GM23338 (cell line): ENCODE measurements at regions not wholly inside any gene's neighbourhood (a gene's known extent, or its start where the extent isn't known, plus 50 kb on each side); places are given as distances from the start of the nearest gene placed in this dataset.

ENCODE experiments used
- ATAC-seq: fragments of 200-7000 bp; cut with Tn5 transposase; 3 replicates; pipeline ENCODE4 v1.9.1; 2020
- DNase-seq: peaks from one replicate; pipeline ENCODE4 v3.0.0-alpha.2; 2015; ENCODE audit warnings: low spot score
- H2AFZ ChIP-seq: fragments of 200-600 bp; sonication (generic); 2 replicates; pipeline ENCODE4 v1.8.0; 2016; ENCODE audit warnings: antibody characterized with exemption, mild to moderate bottlenecking, moderate library complexity
- H3F3A ChIP-seq: fragments of 200-600 bp; sonication (generic); replicated peaks from 2 replicates; pipeline ENCODE4 v1.8.0; 2017; ENCODE audit warnings: antibody characterized with exemption, mixed run types, low read depth
- H3K27ac ChIP-seq: fragments of 200-600 bp; sonication (generic); 2 replicates; pipeline ENCODE4 v1.6.1; 2016; ENCODE audit warnings: low read depth
- H3K27me3 ChIP-seq: fragments of 200-600 bp; sonication (generic); 2 replicates; pipeline ENCODE4 v1.8.0; 2016; ENCODE audit warnings: mild to moderate bottlenecking, mixed run types, moderate library complexity; ENCODE audit not compliant: insufficient read depth
- H3K36me3 ChIP-seq: fragments of 200-600 bp; sonication (generic); 2 replicates; pipeline ENCODE4 v1.8.0; 2016; ENCODE audit warnings: mild to moderate bottlenecking; ENCODE audit not compliant: insufficient read depth
- H3K4me1 ChIP-seq: fragments of 200-600 bp; sonication (generic); 2 replicates; pipeline ENCODE4 v1.8.0; 2016; ENCODE audit warnings: mild to moderate bottlenecking, moderate library complexity; ENCODE audit not compliant: insufficient read depth
- H3K4me2 ChIP-seq: fragments of 200-600 bp; sonication (generic); 2 replicates; pipeline ENCODE4 v1.7.1; 2017; ENCODE audit warnings: mixed run types
- H3K4me3 ChIP-seq: fragments of 200-600 bp; sonication (generic); 2 replicates; pipeline ENCODE4 v1.6.1; 2016; ENCODE audit warnings: mixed run types
- H3K79me2 ChIP-seq: fragments of 200-600 bp; sonication (generic); replicated peaks from 2 replicates; pipeline ENCODE4 v1.8.0; 2017; ENCODE audit warnings: mild to moderate bottlenecking; ENCODE audit not compliant: insufficient read depth
- H3K9me2 ChIP-seq: fragments of 200-600 bp; sonication (generic); 2 replicates; pipeline ENCODE4 v1.8.0; 2017; ENCODE audit not compliant: insufficient read depth
- H4K20me1 ChIP-seq: fragments of 200-600 bp; sonication (generic); replicated peaks from 2 replicates; pipeline ENCODE4 v1.8.0; 2017; ENCODE audit warnings: mild to moderate bottlenecking; ENCODE audit not compliant: insufficient read depth
- H3K27ac Mint-ChIP-seq: 2 replicates; pipeline ENCODE4 v1.8.0; 2020; ENCODE audit warnings: inconsistent platforms, mild to moderate bottlenecking, moderate library complexity, mixed read lengths
- H3K27me3 Mint-ChIP-seq: 3 replicates; pipeline ENCODE4 v1.8.0; 2022; ENCODE audit warnings: low read depth, mild to moderate bottlenecking, moderate library complexity, mixed read lengths, inconsistent platforms; ENCODE audit not compliant: insufficient read depth, poor library complexity
- H3K36me3 Mint-ChIP-seq: 3 replicates; pipeline ENCODE4 v1.8.0; 2021; ENCODE audit warnings: low read depth, mild to moderate bottlenecking, inconsistent platforms, moderate library complexity, mixed read lengths
- H3K4me1 Mint-ChIP-seq: 3 replicates; pipeline ENCODE4 v1.8.0; 2020; ENCODE audit warnings: mild to moderate bottlenecking, inconsistent platforms, mixed read lengths
- H3K4me3 Mint-ChIP-seq: 3 replicates; pipeline ENCODE4 v1.8.0; 2021; ENCODE audit warnings: moderate library complexity, mild to moderate bottlenecking, inconsistent platforms, mixed read lengths
- H3K9me3 Mint-ChIP-seq: 3 replicates; pipeline ENCODE4 v1.8.0; 2020; ENCODE audit warnings: moderate library complexity, mild to moderate bottlenecking, inconsistent platforms, mixed read lengths
- CREB1 ChIP-seq: fragments of 250-450 bp; sonication (Bioruptor Pico); IDR thresholded peaks from 2 replicates; pipeline ENCODE4 v1.5.0; 2020; ENCODE audit warnings: low read depth, mild to moderate bottlenecking, moderate library complexity
- EZH2 ChIP-seq: fragments of 200-600 bp; sonication (generic); IDR thresholded peaks from one replicate; pipeline ENCODE4 v1.8.0; 2017; ENCODE audit warnings: antibody characterized with exemption, mild to moderate bottlenecking, low read depth; ENCODE audit not compliant: unreplicated experiment
- EZH2phosphoT487 ChIP-seq: fragments of 200-600 bp; sonication (generic); IDR thresholded peaks from one replicate; pipeline ENCODE4 v1.8.1; 2018; ENCODE audit warnings: antibody characterized with exemption; ENCODE audit not compliant: unreplicated experiment
- JUNB ChIP-seq: IDR thresholded peaks from one replicate; pipeline ENCODE4 v1.6.1; 2016; ENCODE audit warnings: antibody characterized with exemption; ENCODE audit not compliant: unreplicated experiment
- NANOG ChIP-seq: IDR thresholded peaks from 2 replicates; pipeline ENCODE4 v1.6.1; 2016; ENCODE audit warnings: antibody characterized with exemption, borderline replicate concordance
- STAT1 ChIP-seq: IDR thresholded peaks from one replicate; pipeline ENCODE4 v1.6.1; 2016; ENCODE audit warnings: antibody characterized with exemption; ENCODE audit not compliant: unreplicated experiment
- ZNF114 ChIP-seq: fragments of 250-450 bp; sonication (Bioruptor Pico); IDR thresholded peaks from 2 replicates; pipeline ENCODE4 v1.5.0; 2020; ENCODE audit warnings: mild to moderate bottlenecking, moderate library complexity
- ZNF331 ChIP-seq: fragments of 250-450 bp; sonication (Bioruptor Pico); IDR thresholded peaks from 2 replicates; pipeline ENCODE4 v1.5.0; 2020; ENCODE audit warnings: low read depth, mild to moderate bottlenecking, moderate library complexity
- TF ChIP-seq, protein P1 (sequence below): fragments of 250-450 bp; sonication (Bioruptor Pico); IDR thresholded peaks from 2 replicates; pipeline ENCODE4 v1.5.0; 2020; ENCODE audit warnings: mild to moderate bottlenecking, moderate library complexity
- TF ChIP-seq, protein P2 (sequence below): IDR thresholded peaks from one replicate; pipeline ENCODE4 v1.6.1; 2018; ENCODE audit warnings: antibody characterized with exemption; ENCODE audit not compliant: unreplicated experiment
- TF ChIP-seq, protein P3 (sequence below), 2 experiments: fragments of 200-600 bp in 1 of 2; sonication (generic) in 1 of 2; conservative IDR thresholded peaks; 2 replicates each; pipeline versions ENCODE4 v1.5.1 to v1.6.1; 2016 to 2017; ENCODE audit warnings: antibody characterized with exemption in 2 of 2, low read depth in 2 of 2, mild to moderate bottlenecking in 2 of 2, moderate library complexity in 1 of 2

DNA sequence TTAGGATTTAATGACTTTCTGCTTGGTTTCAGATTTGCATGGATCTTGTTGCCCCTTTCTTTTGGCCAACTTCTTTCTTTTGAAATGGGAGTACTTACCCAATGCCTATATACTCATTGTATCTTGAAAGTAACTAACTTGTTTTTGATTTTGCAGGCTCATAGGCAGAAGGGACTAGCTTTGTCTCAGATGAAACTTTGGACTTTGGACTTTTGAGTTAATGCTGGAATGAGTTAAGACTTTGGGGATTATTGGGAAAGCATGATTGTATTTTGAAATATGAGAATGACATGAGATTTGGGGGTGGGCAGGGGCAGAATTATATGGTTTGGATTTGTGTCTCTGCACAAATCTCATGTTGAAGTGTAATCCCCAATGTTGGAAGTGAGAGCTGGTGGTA, 657.1 kb downstream of the TMTC2 start (continued):
- TF ChIP-seq, protein P1, sequence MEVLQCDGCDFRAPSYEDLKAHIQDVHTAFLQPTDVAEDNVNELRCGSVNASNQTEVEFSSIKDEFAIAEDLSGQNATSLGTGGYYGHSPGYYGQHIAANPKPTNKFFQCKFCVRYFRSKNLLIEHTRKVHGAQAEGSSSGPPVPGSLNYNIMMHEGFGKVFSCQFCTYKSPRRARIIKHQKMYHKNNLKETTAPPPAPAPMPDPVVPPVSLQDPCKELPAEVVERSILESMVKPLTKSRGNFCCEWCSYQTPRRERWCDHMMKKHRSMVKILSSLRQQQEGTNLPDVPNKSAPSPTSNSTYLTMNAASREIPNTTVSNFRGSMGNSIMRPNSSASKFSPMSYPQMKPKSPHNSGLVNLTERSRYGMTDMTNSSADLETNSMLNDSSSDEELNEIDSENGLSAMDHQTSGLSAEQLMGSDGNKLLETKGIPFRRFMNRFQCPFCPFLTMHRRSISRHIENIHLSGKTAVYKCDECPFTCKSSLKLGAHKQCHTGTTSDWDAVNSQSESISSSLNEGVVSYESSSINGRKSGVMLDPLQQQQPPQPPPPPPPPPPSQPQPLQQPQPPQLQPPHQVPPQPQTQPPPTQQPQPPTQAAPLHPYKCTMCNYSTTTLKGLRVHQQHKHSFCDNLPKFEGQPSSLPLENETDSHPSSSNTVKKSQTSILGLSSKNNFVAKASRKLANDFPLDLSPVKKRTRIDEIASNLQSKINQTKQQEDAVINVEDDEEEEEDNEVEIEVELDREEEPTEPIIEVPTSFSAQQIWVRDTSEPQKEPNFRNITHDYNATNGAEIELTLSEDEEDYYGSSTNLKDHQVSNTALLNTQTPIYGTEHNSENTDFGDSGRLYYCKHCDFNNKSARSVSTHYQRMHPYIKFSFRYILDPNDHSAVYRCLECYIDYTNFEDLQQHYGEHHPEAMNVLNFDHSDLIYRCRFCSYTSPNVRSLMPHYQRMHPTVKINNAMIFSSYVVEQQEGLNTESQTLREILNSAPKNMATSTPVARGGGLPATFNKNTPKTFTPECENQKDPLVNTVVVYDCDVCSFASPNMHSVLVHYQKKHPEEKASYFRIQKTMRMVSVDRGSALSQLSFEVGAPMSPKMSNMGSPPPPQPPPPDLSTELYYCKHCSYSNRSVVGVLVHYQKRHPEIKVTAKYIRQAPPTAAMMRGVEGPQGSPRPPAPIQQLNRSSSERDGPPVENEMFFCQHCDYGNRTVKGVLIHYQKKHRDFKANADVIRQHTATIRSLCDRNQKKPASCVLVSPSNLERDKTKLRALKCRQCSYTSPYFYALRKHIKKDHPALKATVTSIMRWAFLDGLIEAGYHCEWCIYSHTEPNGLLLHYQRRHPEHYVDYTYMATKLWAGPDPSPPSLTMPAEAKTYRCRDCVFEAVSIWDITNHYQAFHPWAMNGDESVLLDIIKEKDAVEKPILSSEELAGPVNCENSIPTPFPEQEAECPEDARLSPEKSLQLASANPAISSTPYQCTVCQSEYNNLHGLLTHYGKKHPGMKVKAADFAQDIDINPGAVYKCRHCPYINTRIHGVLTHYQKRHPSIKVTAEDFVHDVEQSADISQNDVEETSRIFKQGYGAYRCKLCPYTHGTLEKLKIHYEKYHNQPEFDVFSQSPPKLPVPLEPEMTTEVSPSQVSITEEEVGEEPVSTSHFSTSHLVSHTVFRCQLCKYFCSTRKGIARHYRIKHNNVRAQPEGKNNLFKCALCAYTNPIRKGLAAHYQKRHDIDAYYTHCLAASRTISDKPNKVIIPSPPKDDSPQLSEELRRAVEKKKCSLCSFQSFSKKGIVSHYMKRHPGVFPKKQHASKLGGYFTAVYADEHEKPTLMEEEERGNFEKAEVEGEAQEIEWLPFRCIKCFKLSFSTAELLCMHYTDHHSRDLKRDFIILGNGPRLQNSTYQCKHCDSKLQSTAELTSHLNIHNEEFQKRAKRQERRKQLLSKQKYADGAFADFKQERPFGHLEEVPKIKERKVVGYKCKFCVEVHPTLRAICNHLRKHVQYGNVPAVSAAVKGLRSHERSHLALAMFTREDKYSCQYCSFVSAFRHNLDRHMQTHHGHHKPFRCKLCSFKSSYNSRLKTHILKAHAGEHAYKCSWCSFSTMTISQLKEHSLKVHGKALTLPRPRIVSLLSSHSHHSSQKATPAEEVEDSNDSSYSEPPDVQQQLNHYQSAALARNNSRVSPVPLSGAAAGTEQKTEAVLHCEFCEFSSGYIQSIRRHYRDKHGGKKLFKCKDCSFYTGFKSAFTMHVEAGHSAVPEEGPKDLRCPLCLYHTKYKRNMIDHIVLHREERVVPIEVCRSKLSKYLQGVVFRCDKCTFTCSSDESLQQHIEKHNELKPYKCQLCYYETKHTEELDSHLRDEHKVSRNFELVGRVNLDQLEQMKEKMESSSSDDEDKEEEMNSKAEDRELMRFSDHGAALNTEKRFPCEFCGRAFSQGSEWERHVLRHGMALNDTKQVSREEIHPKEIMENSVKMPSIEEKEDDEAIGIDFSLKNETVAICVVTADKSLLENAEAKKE (CRISPR knock-in tag) = no peak
- TF ChIP-seq EZH2 (no peak), JUNB (no peak), STAT1 (no peak), ZNF331 (CRISPR knock-in tag) (no peak)
- TF ChIP-seq, protein P2, sequence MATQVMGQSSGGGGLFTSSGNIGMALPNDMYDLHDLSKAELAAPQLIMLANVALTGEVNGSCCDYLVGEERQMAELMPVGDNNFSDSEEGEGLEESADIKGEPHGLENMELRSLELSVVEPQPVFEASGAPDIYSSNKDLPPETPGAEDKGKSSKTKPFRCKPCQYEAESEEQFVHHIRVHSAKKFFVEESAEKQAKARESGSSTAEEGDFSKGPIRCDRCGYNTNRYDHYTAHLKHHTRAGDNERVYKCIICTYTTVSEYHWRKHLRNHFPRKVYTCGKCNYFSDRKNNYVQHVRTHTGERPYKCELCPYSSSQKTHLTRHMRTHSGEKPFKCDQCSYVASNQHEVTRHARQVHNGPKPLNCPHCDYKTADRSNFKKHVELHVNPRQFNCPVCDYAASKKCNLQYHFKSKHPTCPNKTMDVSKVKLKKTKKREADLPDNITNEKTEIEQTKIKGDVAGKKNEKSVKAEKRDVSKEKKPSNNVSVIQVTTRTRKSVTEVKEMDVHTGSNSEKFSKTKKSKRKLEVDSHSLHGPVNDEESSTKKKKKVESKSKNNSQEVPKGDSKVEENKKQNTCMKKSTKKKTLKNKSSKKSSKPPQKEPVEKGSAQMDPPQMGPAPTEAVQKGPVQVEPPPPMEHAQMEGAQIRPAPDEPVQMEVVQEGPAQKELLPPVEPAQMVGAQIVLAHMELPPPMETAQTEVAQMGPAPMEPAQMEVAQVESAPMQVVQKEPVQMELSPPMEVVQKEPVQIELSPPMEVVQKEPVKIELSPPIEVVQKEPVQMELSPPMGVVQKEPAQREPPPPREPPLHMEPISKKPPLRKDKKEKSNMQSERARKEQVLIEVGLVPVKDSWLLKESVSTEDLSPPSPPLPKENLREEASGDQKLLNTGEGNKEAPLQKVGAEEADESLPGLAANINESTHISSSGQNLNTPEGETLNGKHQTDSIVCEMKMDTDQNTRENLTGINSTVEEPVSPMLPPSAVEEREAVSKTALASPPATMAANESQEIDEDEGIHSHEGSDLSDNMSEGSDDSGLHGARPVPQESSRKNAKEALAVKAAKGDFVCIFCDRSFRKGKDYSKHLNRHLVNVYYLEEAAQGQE = no peak

DNA sequence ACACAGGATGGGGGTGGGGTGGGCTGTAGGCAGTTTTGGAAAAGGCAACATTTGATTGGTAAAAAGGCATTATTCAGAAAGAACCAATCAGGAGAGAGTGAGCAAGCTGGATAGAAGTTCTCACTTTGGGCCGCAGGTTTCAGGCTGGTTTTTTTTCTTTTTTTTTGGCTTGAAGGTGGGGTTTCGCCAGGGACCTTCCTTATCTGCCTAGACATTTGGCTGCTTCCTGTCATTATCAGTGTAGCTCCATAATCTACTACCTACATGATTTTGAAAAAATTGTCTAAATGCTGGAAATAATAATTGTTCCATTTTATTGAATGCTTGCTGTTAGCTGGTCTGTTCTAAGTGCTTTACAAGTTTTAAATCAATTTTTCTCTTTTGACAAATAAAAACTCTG, 649.0 kb downstream of the TMTC2 start:
- H3K27me3 Mint-ChIP-seq = no peaks in the 10 kb centered on the region
- DNase-seq (no peak), ATAC-seq (no peak)
- no peak overlapping the region for H3K4me3 Mint-ChIP-seq
- Histone ChIP-seq H3F3A (no peaks in the 10 kb centered on the region), H3K4me2 (no peak overlapping the region), H4K20me1 (no peaks in the 10 kb centered on the region), H3K27ac (no peak overlapping the region), H3K4me1 (0 out of 2 replicates have a peak, but pooled peaks cover 4% of the 10 kb centered on the region), H3K79me2 (no peaks in the 10 kb centered on the region), H3K4me3 (no peak overlapping the region), H3K27me3 (no peaks in the 10 kb centered on the region), H2AFZ (no peak overlapping the region), H3K36me3 (no peaks in the 10 kb centered on the region), H3K9me2 (peaks cover 3% of the 10 kb centered on the region)
- H3K36me3 Mint-ChIP-seq = no peaks in the 10 kb centered on the region
- H3K4me1 Mint-ChIP-seq = peaks cover 9% of the 10 kb centered on the region
- no peak overlapping the region for H3K27ac Mint-ChIP-seq
- H3K9me3 Mint-ChIP-seq = no peaks in the 10 kb centered on the region
- TF ChIP-seq ZNF114 = no peak
- no peak for TF ChIP-seq CREB1
- no peak for TF ChIP-seq EZH2phosphoT487
- TF ChIP-seq JUNB = no peak
- TF ChIP-seq EZH2 = no peak
- no peak for TF ChIP-seq NANOG
- TF ChIP-seq STAT1 = no peak
- TF ChIP-seq, protein P3, sequence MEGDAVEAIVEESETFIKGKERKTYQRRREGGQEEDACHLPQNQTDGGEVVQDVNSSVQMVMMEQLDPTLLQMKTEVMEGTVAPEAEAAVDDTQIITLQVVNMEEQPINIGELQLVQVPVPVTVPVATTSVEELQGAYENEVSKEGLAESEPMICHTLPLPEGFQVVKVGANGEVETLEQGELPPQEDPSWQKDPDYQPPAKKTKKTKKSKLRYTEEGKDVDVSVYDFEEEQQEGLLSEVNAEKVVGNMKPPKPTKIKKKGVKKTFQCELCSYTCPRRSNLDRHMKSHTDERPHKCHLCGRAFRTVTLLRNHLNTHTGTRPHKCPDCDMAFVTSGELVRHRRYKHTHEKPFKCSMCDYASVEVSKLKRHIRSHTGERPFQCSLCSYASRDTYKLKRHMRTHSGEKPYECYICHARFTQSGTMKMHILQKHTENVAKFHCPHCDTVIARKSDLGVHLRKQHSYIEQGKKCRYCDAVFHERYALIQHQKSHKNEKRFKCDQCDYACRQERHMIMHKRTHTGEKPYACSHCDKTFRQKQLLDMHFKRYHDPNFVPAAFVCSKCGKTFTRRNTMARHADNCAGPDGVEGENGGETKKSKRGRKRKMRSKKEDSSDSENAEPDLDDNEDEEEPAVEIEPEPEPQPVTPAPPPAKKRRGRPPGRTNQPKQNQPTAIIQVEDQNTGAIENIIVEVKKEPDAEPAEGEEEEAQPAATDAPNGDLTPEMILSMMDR (conservative IDR thresholded peaks at IDR 0.05; ENCODE audit: low read depth in 2 of 2) = no peak
- TF ChIP-seq ZNF331 (CRISPR knock-in tag) = no peak
